ENCODE measurements at regions not wholly inside any gene's neighbourhood (a gene's known extent, or its start where the extent isn't known, plus 50 kb on each side); places are given as distances from the start of the nearest gene placed in this dataset.

DNA sequence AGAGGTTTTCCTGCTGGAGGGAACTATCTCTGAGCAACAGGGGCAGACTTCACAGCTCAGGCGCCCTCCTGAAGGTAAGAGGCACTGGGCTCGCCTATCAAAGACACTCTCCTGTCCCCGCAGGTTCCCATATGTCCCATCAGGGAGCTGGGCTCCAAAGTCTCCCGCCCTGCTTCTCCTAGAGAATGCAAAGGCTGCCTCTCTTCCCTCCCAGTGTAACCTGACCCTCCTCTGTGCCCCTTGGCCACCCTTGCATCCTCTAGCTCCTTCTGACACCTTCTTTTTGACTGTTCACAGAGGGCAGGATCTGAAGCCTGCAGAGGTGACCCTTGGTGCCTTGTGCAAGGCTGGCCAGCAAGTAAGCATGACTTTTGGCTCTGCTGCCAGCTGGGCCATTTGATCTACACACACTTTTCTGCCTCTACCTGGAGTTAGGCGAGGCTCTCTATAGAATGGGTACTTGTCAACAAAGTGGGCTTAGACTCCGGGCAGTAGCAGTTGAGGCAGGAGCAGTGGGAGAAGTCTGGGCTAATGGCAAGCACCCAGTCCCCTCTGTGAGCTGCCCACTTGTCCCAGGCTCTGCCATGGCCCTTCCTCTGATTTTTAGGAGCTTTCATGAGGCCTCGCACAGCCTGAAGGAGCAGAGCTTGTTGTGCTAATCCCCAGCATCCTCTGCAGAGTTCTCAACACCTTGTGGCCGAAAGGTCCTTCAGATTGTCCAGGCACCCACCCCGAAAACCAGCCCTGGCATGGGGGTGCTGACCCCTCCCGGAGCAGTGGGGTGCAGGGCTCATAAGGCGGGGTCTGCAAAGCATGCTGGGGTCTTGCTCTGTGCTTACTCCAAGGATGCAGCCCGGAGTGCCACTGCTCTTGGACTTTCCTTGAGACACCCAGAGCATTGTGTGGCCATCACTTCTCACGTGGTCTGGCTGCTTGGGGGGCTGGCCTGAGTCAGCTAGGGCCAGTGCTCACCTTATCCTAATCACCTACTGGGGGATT is 122.9 kb downstream of the METRNL start:
- Mint-ChIP-seq H3K4me1 (ENCODE audit: low read depth, unreplicated experiment) (no peaks in the 10 kb centered on the region), H3K4me3 (ENCODE audit: unreplicated experiment) (no peak overlapping the region), H3K27ac (ENCODE audit: unreplicated experiment) (no peak overlapping the region), H3K9me3 (ENCODE audit: unreplicated experiment) (peaks cover 15% of the 10 kb centered on the region), H3K27me3 (ENCODE audit: low read depth, unreplicated experiment) (peaks cover 28% of the 10 kb centered on the region), H3K36me3 (ENCODE audit: low read depth, unreplicated experiment) (no peaks in the 10 kb centered on the region)
- H3K79me2 ChIP-seq (ENCODE audit: insufficient read depth, low read length): no peaks in the 10 kb centered on the region
- peak overlapping the region; percentile 39 for H3K9ac ChIP-seq (ENCODE audit: low read length)
- no peaks in the 10 kb centered on the region for H3K27me3 ChIP-seq (ENCODE audit: insufficient read depth, low read length)
- no peaks in the 10 kb centered on the region for H3K9me3 ChIP-seq (ENCODE audit: insufficient read depth, low read depth, low read length)
- H3K4me1 ChIP-seq (ENCODE audit: insufficient read depth, low read length): peaks cover 31% of the 10 kb centered on the region
- H3K4me2 ChIP-seq (ENCODE audit: low read length): peak overlapping the region; percentile 22
- FAIRE-seq (no peak), DNase-seq (ENCODE audit: low read depth) (no peak)
- H4K20me1 ChIP-seq (ENCODE audit: insufficient read depth, low read length): no peaks in the 10 kb centered on the region
- TF ChIP-seq, protein P1, sequence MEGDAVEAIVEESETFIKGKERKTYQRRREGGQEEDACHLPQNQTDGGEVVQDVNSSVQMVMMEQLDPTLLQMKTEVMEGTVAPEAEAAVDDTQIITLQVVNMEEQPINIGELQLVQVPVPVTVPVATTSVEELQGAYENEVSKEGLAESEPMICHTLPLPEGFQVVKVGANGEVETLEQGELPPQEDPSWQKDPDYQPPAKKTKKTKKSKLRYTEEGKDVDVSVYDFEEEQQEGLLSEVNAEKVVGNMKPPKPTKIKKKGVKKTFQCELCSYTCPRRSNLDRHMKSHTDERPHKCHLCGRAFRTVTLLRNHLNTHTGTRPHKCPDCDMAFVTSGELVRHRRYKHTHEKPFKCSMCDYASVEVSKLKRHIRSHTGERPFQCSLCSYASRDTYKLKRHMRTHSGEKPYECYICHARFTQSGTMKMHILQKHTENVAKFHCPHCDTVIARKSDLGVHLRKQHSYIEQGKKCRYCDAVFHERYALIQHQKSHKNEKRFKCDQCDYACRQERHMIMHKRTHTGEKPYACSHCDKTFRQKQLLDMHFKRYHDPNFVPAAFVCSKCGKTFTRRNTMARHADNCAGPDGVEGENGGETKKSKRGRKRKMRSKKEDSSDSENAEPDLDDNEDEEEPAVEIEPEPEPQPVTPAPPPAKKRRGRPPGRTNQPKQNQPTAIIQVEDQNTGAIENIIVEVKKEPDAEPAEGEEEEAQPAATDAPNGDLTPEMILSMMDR (IDR thresholded peaks at IDR 0.05; ENCODE audit: insufficient read depth, low read depth, low read length): no peak
- no peak for TF ChIP-seq EZH2 (IDR thresholded peaks at IDR 0.05; ENCODE audit: insufficient read depth, low read length)
- no peak overlapping the region for H3K4me3 ChIP-seq (ENCODE audit: insufficient read depth, low read depth, low read length)
- H2AFZ ChIP-seq (ENCODE audit: low read depth, low read length): no peak overlapping the region
- H3K27ac ChIP-seq (ENCODE audit: low read depth, low read length): peak overlapping the region; percentile 70
- no peaks in the 10 kb centered on the region for H3K36me3 ChIP-seq (ENCODE audit: insufficient read depth, low read length)

DNA sequence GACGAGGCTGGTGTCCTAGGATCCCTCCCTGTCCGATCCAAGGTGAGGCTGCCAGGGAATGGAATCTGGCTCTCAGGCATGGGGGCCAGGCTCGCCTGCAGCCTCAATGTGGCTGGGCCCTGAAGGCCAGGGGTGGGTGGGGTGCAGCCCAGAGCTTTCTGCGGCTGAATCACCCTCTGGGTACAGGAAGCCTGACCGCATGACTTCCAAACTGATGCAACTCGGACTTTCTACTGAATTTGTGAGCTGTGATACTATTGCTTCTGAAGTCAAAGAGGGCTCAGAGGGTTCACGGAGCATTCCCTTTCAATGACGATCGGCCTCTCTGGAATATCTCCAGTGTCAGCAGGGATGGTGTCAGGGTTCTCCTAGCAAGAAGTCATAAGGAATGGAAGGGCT is 123.7 kb downstream of the METRNL start:
- peak; percentile 95 for FAIRE-seq
- Histone ChIP-seq H2AFZ (ENCODE audit: low read depth, low read length) (no peak overlapping the region), H3K4me3 (ENCODE audit: insufficient read depth, low read depth, low read length) (no peak overlapping the region), H3K4me2 (ENCODE audit: low read length) (peak overlapping the region; percentile 46), H3K27me3 (ENCODE audit: insufficient read depth, low read length) (no peaks in the 10 kb centered on the region), H3K27ac (ENCODE audit: low read depth, low read length) (peak overlapping the region; percentile 73), H3K9me3 (ENCODE audit: insufficient read depth, low read depth, low read length) (no peaks in the 10 kb centered on the region), H3K79me2 (ENCODE audit: insufficient read depth, low read length) (no peaks in the 10 kb centered on the region), H4K20me1 (ENCODE audit: insufficient read depth, low read length) (no peaks in the 10 kb centered on the region), H3K9ac (ENCODE audit: low read length) (peak overlapping the region; percentile 61), H3K4me1 (ENCODE audit: insufficient read depth, low read length) (peaks cover 31% of the 10 kb centered on the region), H3K36me3 (ENCODE audit: insufficient read depth, low read length) (no peaks in the 10 kb centered on the region)
- H3K36me3 Mint-ChIP-seq (ENCODE audit: low read depth, unreplicated experiment): no peaks in the 10 kb centered on the region
- H3K4me3 Mint-ChIP-seq (ENCODE audit: unreplicated experiment): no peak overlapping the region
- DNase-seq (ENCODE audit: low read depth): peak; percentile 90
- H3K9me3 Mint-ChIP-seq (ENCODE audit: unreplicated experiment): peaks cover 15% of the 10 kb centered on the region
- TF ChIP-seq, protein P1 (IDR thresholded peaks at IDR 0.05; ENCODE audit: insufficient read depth, low read depth, low read length): no peak
- no peak for TF ChIP-seq EZH2 (IDR thresholded peaks at IDR 0.05; ENCODE audit: insufficient read depth, low read length)
- H3K4me1 Mint-ChIP-seq (ENCODE audit: low read depth, unreplicated experiment): no peaks in the 10 kb centered on the region
- peaks cover 24% of the 10 kb centered on the region for H3K27me3 Mint-ChIP-seq (ENCODE audit: low read depth, unreplicated experiment)
- no peak overlapping the region for H3K27ac Mint-ChIP-seq (ENCODE audit: unreplicated experiment)

Data from astrocyte (in vitro differentiated cells and primary cell).